22Rv1 (cell line): ENCODE measurements at regions not wholly inside any gene's neighbourhood (a gene's known extent, or its start where the extent isn't known, plus 50 kb on each side); places are given as distances from the start of the nearest gene placed in this dataset.
"Not testable (repeated sequence)": the region's sequence is repeated elsewhere in the genome, so short reads cannot be mapped to it uniquely, and the experiment has no call there.

ENCODE experiments used
- H3K27ac ChIP-seq: fragments of 450-650 bp; 2 replicates; pipeline ENCODE4 v1.5.1; 2017
- CTCF ChIP-seq: fragments of 450-650 bp; IDR thresholded peaks from 2 replicates; pipeline ENCODE4 v1.5.1; 2017; ENCODE audit warnings: mild to moderate bottlenecking
- ZFX ChIP-seq: fragments of 450-650 bp; IDR thresholded peaks from 2 replicates; pipeline ENCODE4 v1.6.1; 2017; ENCODE audit warnings: antibody characterized with exemption, borderline replicate concordance

GRCh38 chr6:22770054-22770453, 200.7 kb downstream of the HDGFL1 start:
- no peak for TF ChIP-seq ZFX
- TF ChIP-seq CTCF = no peak
- no peak overlapping the region for H3K27ac ChIP-seq

GRCh38 chr6:22774129-22774528, 204.8 kb downstream of the HDGFL1 start:
- TF ChIP-seq ZFX (no peak), CTCF (no peak)
- no peak overlapping the region for H3K27ac ChIP-seq

GRCh38 chr6:22778438-22778837, 209.1 kb downstream of the HDGFL1 start:
- not testable (repeated sequence) for H3K27ac ChIP-seq

- no peak overlapping the region for H3K27ac ChIP-seq
- no peak for TF ChIP-seq CTCF
- no peak for TF ChIP-seq ZFX
Measured at GRCh38 chr6:22779062-22779461, 209.7 kb downstream of the HDGFL1 start.

GRCh38 chr6:22783931-22784330, 214.6 kb downstream of the HDGFL1 start:
- TF ChIP-seq ZFX = no peak
- no peak for TF ChIP-seq CTCF
- no peak overlapping the region for H3K27ac ChIP-seq

GRCh38 chr6:22784601-22785410, 215.4 kb downstream of the HDGFL1 start:
- TF ChIP-seq ZFX = no peak
- TF ChIP-seq CTCF = no peak
- H3K27ac ChIP-seq = no peak overlapping the region

GRCh38 chr6:22788038-22788437, 218.7 kb downstream of the HDGFL1 start:
- TF ChIP-seq CTCF (no peak), ZFX (no peak)
- no peak overlapping the region for H3K27ac ChIP-seq

GRCh38 chr6:22789315-22789714, 219.9 kb downstream of the HDGFL1 start:
- no peak overlapping the region for H3K27ac ChIP-seq
- no peak for TF ChIP-seq ZFX
- no peak for TF ChIP-seq CTCF
